Endothelial cell of umbilical vein (primary cell): ENCODE measurements at regions not wholly inside any gene's neighbourhood (a gene's known extent, or its start where the extent isn't known, plus 50 kb on each side); places are given as distances from the start of the nearest gene placed in this dataset.

Source experiments
- BruUV-seq: library from RNA; stranded (reverse); fragments of 400-500 nt; replicated peaks from 2 replicates; lab custom pipeline; 2021; lab: Mats Ljungman, UMichigan
- CTCF ChIA-PET: fragments of 300-600, 350-600 bp; sonication (Branson Sonifier 250); formaldehyde crosslinking; loops from one replicate; lab custom pipeline; 2021; ENCODE audit warnings: antibody characterized with exemption, inconsistent platforms; lab: Charles Lee
- POLR2A ChIA-PET: fragments of 300-600, 350-600 bp; sonication (Branson Sonifier 250); formaldehyde crosslinking; loops from one replicate; lab custom pipeline; 2021; ENCODE audit warnings: antibody characterized with exemption, inconsistent platforms; lab: Charles Lee
- DNase-seq: peaks from one replicate; pipeline ENCODE4 v3.0.0-alpha.2; 2011; ENCODE audit warnings: low read depth, low spot score
- FAIRE-seq: peaks from 2 replicates; lab custom pipeline; 2011; peaks lifted over from hg19 to GRCh38; lab: Jason Lieb, UNC
- H2AFZ ChIP-seq: 2 replicates; pipeline ENCODE4 v1.6.0; 2012; ENCODE audit warnings: low read depth, low read length, control low read depth, inconsistent platforms
- H3K27ac ChIP-seq: 2 replicates; pipeline ENCODE4 v1.5.1; 2011; ENCODE audit warnings: low read depth, mild to moderate bottlenecking, control low read depth, low read length, moderate library complexity; ENCODE audit not compliant: insufficient read depth
- H3K27me3 ChIP-seq, 2 experiments: 2 replicates each; pipeline versions ENCODE4 v1.6.0 to v1.6.1; 2011; ENCODE audit warnings: low read length in 2 of 2, mixed read lengths in 1 of 2; ENCODE audit not compliant: control insufficient read depth in 2 of 2, insufficient read depth in 2 of 2
- H3K36me3 ChIP-seq, 2 experiments: 2 replicates in 1 of 2; 3 replicates in 1 of 2; pipeline ENCODE4 v1.5.1; 2011; ENCODE audit warnings: low read length in 2 of 2, mild to moderate bottlenecking in 1 of 2, moderate library complexity in 1 of 2; ENCODE audit not compliant: control insufficient read depth in 2 of 2, insufficient read depth in 2 of 2; ENCODE audit errors: extremely low read depth in 1 of 2
- H3K4me1 ChIP-seq: 3 replicates; pipeline ENCODE4 v1.5.1; 2011; ENCODE audit warnings: mild to moderate bottlenecking, low read length; ENCODE audit not compliant: control insufficient read depth, insufficient read depth; ENCODE audit errors: extremely low read depth
- H3K4me2 ChIP-seq: 2 replicates; pipeline ENCODE4 v1.6.1; 2011; ENCODE audit warnings: low read length, control low read depth, mixed read lengths; ENCODE audit not compliant: insufficient read depth
- H3K4me3 ChIP-seq, 3 experiments: fragments of 200-600 bp in 1 of 3; sonication (generic), shearing (Covaris generic) in 1 of 3; replicated peaks in 1 of 3; 2 replicates each; pipeline ENCODE4 v1.5.1; 2011 to 2016; ENCODE audit warnings: control low read depth in 3 of 3, low read length in 3 of 3, mild to moderate bottlenecking in 2 of 3, inconsistent platforms in 1 of 3, low read depth in 1 of 3, moderate library complexity in 1 of 3; ENCODE audit not compliant: insufficient read depth in 1 of 3
- H3K79me2 ChIP-seq: 2 replicates; pipeline ENCODE4 v1.6.0; 2012; ENCODE audit warnings: low read length, inconsistent platforms; ENCODE audit not compliant: control insufficient read depth, insufficient read depth
- H3K9ac ChIP-seq: replicated peaks from 2 replicates; pipeline ENCODE3; 2011; ENCODE audit warnings: low read length, control low read depth; ENCODE audit not compliant: insufficient read depth; ENCODE audit errors: extremely low read depth
- H3K9me1 ChIP-seq: replicated peaks from 3 replicates; pipeline ENCODE4 v1.6.0; 2011; ENCODE audit warnings: mild to moderate bottlenecking, low read length; ENCODE audit not compliant: control insufficient read depth, insufficient read depth; ENCODE audit errors: extremely low read depth
- H3K9me3 ChIP-seq: replicated peaks from 2 replicates; pipeline ENCODE4 v1.5.1; 2012; ENCODE audit warnings: low read length, inconsistent platforms; ENCODE audit not compliant: control insufficient read depth, insufficient read depth
- H4K20me1 ChIP-seq: replicated peaks from 2 replicates; pipeline ENCODE3; 2011; ENCODE audit warnings: mild to moderate bottlenecking, low read length; ENCODE audit not compliant: control insufficient read depth, insufficient read depth; ENCODE audit errors: extremely low read depth
- EZH2 ChIP-seq: IDR thresholded peaks from 2 replicates; pipeline ENCODE4 v1.6.1; 2012; ENCODE audit warnings: borderline replicate concordance, low read depth, mild to moderate bottlenecking, moderate library complexity, low read length, inconsistent platforms; ENCODE audit not compliant: severe bottlenecking
- JUN ChIP-seq: IDR thresholded peaks from 2 replicates; pipeline ENCODE4 v1.6.1; 2011; ENCODE audit warnings: borderline replicate concordance, low read depth; ENCODE audit not compliant: insufficient read length, insufficient read depth
- POLR2AphosphoS5 ChIP-seq: IDR thresholded peaks from 2 replicates; pipeline ENCODE4 v1.6.1; 2012; ENCODE audit warnings: low read depth, mild to moderate bottlenecking, control low read depth, low read length, moderate library complexity; ENCODE audit not compliant: insufficient read depth
- dilution Hi-C: fragments of 300-500 bp; cut with MboI; formaldehyde crosslinking; loops from one replicate; pipeline ENCODE4 v1.15.0; 2019; ENCODE audit warnings: low sequenced_read_pairs; ENCODE audit not compliant: extremely low pct_ligation_motif_present
- intact Hi-C: fragments of 100-400 bp; cut with micrococcal nuclease; formaldehyde crosslinking; loops from one replicate; pipeline ENCODE4 v1.10.0; 2022
- TF ChIP-seq, protein P1 (sequence below), 2 donors: IDR thresholded peaks; 1 replicate in 1 of 2; 2 replicates in 1 of 2; pipeline ENCODE4 v1.5.1; 2011; ENCODE audit warnings: low read length in 2 of 2, mild to moderate bottlenecking in 2 of 2, moderate library complexity in 2 of 2, control low read depth in 1 of 2, inconsistent platforms in 1 of 2, low read depth in 1 of 2; ENCODE audit not compliant: insufficient read depth in 1 of 2; ENCODE audit errors: extremely low read depth in 1 of 2

DNA sequence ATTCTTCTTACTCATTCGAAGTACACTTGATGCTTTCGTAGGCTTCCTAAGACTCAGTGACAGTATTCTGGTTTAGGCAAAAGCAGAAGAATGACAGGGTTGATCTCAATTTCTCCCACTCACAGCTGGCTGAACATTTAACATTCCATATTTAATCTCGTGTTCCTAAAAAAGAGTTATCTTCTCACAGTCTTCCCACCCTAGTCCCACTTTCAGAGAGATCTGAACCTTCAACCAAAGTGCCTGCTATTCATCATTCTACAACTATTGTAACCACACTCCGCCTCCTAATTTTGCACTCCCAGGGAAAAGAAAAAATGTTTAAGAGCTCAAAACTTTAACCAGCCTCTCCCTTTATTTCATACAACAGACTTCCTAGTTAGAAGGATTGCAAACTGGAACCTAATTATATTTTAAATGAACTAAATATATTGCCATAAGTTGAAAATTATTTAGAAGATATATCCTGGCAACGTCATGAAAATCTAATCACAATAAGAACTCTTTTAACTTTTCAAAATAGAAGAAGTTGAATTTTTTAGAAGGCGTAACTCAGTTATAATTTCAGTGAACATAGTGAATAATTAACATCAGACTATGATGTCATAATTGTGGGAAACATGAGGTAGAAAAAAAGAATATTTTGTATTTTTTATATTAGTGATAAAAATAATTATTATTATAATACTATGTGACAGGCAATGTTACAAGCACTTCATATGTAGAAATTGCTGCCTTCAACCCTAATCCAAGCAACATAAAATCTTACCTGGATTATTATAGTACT is 540.9 kb upstream of the ADGRL2 start:
- no peak overlapping the region for H3K27ac ChIP-seq
- no peaks in the 10 kb centered on the region for H3K9me1 ChIP-seq
- no peaks in the 10 kb centered on the region for H3K79me2 ChIP-seq
- H3K9ac ChIP-seq: no peak overlapping the region
- H3K36me3 ChIP-seq: no peaks in the 10 kb centered on the region
- H3K27me3 ChIP-seq: no peaks in the 10 kb centered on the region
- FAIRE-seq (no peak), DNase-seq (no peak)
- intact Hi-C loops (no loop called here), dilution Hi-C loops (no loop called here)
- CTCF ChIA-PET: no interaction called here
- no peak overlapping the region for H2AFZ ChIP-seq
- BruUV-seq: no TSS peak
- TF ChIP-seq JUN (no peak), POLR2AphosphoS5 (no peak)
- TF ChIP-seq, protein P1, sequence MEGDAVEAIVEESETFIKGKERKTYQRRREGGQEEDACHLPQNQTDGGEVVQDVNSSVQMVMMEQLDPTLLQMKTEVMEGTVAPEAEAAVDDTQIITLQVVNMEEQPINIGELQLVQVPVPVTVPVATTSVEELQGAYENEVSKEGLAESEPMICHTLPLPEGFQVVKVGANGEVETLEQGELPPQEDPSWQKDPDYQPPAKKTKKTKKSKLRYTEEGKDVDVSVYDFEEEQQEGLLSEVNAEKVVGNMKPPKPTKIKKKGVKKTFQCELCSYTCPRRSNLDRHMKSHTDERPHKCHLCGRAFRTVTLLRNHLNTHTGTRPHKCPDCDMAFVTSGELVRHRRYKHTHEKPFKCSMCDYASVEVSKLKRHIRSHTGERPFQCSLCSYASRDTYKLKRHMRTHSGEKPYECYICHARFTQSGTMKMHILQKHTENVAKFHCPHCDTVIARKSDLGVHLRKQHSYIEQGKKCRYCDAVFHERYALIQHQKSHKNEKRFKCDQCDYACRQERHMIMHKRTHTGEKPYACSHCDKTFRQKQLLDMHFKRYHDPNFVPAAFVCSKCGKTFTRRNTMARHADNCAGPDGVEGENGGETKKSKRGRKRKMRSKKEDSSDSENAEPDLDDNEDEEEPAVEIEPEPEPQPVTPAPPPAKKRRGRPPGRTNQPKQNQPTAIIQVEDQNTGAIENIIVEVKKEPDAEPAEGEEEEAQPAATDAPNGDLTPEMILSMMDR (IDR thresholded peaks at IDR 0.05; ENCODE audit: extremely low read depth in 1 of 2, insufficient read depth in 1 of 2, low read depth in 1 of 2, low read length in 2 of 2): no peak
- H3K4me2 ChIP-seq: no peak overlapping the region
- no peak overlapping the region for H3K4me3 ChIP-seq
- H3K9me3 ChIP-seq: no peaks in the 10 kb centered on the region
- POLR2A ChIA-PET: no interaction called here
- H4K20me1 ChIP-seq: no peaks in the 10 kb centered on the region
- no peaks in the 10 kb centered on the region for H3K4me1 ChIP-seq

DNA sequence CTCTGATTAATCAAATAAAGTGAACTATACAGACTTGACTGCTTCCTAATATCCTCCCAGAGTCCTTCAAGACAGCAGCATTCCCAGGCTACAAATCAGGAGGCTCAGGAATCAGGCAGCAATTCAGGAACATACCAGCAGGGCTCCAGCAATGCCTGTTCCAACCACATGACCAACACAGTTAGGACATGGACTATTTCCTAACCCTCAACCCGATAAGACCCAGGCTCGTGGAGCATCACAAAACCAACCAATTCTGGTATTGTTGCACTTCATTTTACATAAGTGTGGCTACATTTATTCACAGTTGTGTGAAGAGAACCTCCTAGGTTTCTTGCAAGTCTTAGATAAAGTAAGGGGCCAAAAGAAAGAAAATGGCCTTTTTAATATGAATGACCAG is 546.2 kb upstream of the ADGRL2 start:
- DNase-seq (no peak), FAIRE-seq (no peak)
- H3K27me3 ChIP-seq: no peaks in the 10 kb centered on the region
- CTCF ChIA-PET: no interaction called here
- H3K4me2 ChIP-seq: no peak overlapping the region
- H3K4me1 ChIP-seq: no peaks in the 10 kb centered on the region
- no peaks in the 10 kb centered on the region for H3K9me1 ChIP-seq
- H3K9ac ChIP-seq: no peak overlapping the region
- intact Hi-C loops (no loop called here), dilution Hi-C loops (no loop called here)
- no TSS peak for BruUV-seq
- POLR2A ChIA-PET: no interaction called here
- H3K36me3 ChIP-seq: no peaks in the 10 kb centered on the region
- no peaks in the 10 kb centered on the region for H3K79me2 ChIP-seq
- H3K4me3 ChIP-seq: no peak overlapping the region
- H3K27ac ChIP-seq: no peak overlapping the region
- no peaks in the 10 kb centered on the region for H4K20me1 ChIP-seq
- H2AFZ ChIP-seq: no peak overlapping the region
- no peaks in the 10 kb centered on the region for H3K9me3 ChIP-seq
- no peak for TF ChIP-seq EZH2
- TF ChIP-seq, protein P1 (IDR thresholded peaks at IDR 0.05; ENCODE audit: extremely low read depth in 1 of 2, insufficient read depth in 1 of 2, low read depth in 1 of 2, low read length in 2 of 2): peak; percentile 10 to 11
